GM12878 (cell line): ENCODE measurements at regions not wholly inside any gene's neighbourhood (a gene's known extent, or its start where the extent isn't known, plus 50 kb on each side); places are given as distances from the start of the nearest gene placed in this dataset.

Experiments used
- ATAC-seq: fragments of 200-7000 bp; cut with Tn5 transposase; 3 replicates; pipeline ENCODE4 v1.9.1; 2020; ENCODE audit warnings: mild to moderate bottlenecking, moderate library complexity
- BruUV-seq: library from RNA; stranded (reverse); fragments of 400-500 nt; replicated peaks from 2 replicates; lab custom pipeline; 2021; lab: Mats Ljungman, UMichigan
- CTCF ChIA-PET: fragments of 300-600 bp; sonication (Branson Sonifier 250); formaldehyde crosslinking; extraction: SDS; loops from one replicate; lab custom pipeline; 2021; ENCODE audit warnings: inconsistent platforms; lab: Yijun Ruan, JAX
- POLR2A ChIA-PET: fragments of 350-600 bp; formaldehyde crosslinking; extraction: SDS; loops from one replicate; lab custom pipeline; 2021; ENCODE audit warnings: inconsistent platforms; lab: Charles Lee
- RAD21 ChIA-PET: fragments of 300-600 bp; sonication (Branson Sonifier 250); formaldehyde crosslinking; loops from one replicate; lab custom pipeline; 2023; ENCODE audit warnings: antibody characterized with exemption; ENCODE audit not compliant: unreplicated experiment; lab: Charles Lee
- SMC1A ChIA-PET: fragments of 300-600 bp; sonication (Branson Sonifier 250); formaldehyde crosslinking; loops from one replicate; lab custom pipeline; 2023; ENCODE audit not compliant: unreplicated experiment, uncharacterized antibody; lab: Charles Lee
- DNase-seq: peaks from one replicate; pipeline ENCODE4 v3.0.0-alpha.2; 2011; ENCODE audit warnings: low read depth, low spot score
- FAIRE-seq: peaks from 3 replicates; lab custom pipeline; 2011; peaks lifted over from hg19 to GRCh38; lab: Jason Lieb, UNC
- H2AFZ ChIP-seq: 2 replicates; pipeline ENCODE4 v1.6.0; 2011; ENCODE audit warnings: low read depth, low read length, control low read depth; ENCODE audit not compliant: control insufficient read depth
- H3K27ac ChIP-seq: 2 replicates; pipeline ENCODE4 v1.5.1; 2011; ENCODE audit warnings: control low read depth; ENCODE audit not compliant: control insufficient read depth, insufficient read depth
- H3K27me3 ChIP-seq, 2 experiments: replicated peaks in 1 of 2; 2 replicates each; pipeline versions ENCODE4 v1.6.0 to v1.6.1; 2011; ENCODE audit warnings: low read length in 1 of 2; ENCODE audit not compliant: control insufficient read depth in 2 of 2, insufficient read depth in 2 of 2
- H3K36me3 ChIP-seq, 2 experiments: 2 replicates each; pipeline ENCODE4 v1.5.1; 2011; ENCODE audit warnings: low read length in 1 of 2; ENCODE audit not compliant: control insufficient read depth in 2 of 2, insufficient read depth in 2 of 2
- H3K4me1 ChIP-seq: 2 replicates; pipeline ENCODE4 v1.6.1; 2011; ENCODE audit warnings: mild to moderate bottlenecking, low read length, moderate library complexity, mixed read lengths; ENCODE audit not compliant: control insufficient read depth, insufficient read depth
- H3K4me2 ChIP-seq: 2 replicates; pipeline ENCODE4 v1.6.0; 2011; ENCODE audit warnings: control low read depth; ENCODE audit not compliant: control insufficient read depth, insufficient read depth
- H3K4me3 ChIP-seq: fragments of 200-600 bp; sonication (generic); 2 replicates; pipeline ENCODE4 v1.5.1; 2016
- H3K79me2 ChIP-seq: 2 replicates; pipeline ENCODE4 v1.6.0; 2011; ENCODE audit warnings: low read length; ENCODE audit not compliant: control insufficient read depth, insufficient read depth
- H3K9ac ChIP-seq: 2 replicates; pipeline ENCODE4 v1.8.0; 2011; ENCODE audit warnings: low read length, control low read depth, mixed read lengths; ENCODE audit not compliant: control insufficient read depth, insufficient read depth
- H3K9me3 ChIP-seq: replicated peaks from 3 replicates; pipeline ENCODE4 v1.5.1; 2011; ENCODE audit warnings: mild to moderate bottlenecking, low read length; ENCODE audit not compliant: control insufficient read depth, insufficient read depth
- H4K20me1 ChIP-seq: 2 replicates; pipeline ENCODE4 v1.6.0; 2011; ENCODE audit not compliant: control insufficient read depth, insufficient read depth
- BMI1 ChIP-seq: fragments of 450-650 bp; IDR thresholded peaks from 2 replicates; pipeline ENCODE4 v1.6.1; 2016; ENCODE audit warnings: mild to moderate bottlenecking, moderate library complexity, borderline replicate concordance
- MAX ChIP-seq: IDR thresholded peaks from 2 replicates; pipeline ENCODE4 v1.6.1; 2012; ENCODE audit warnings: low read depth, low read length, improper control_type of control experiment
- NRF1 ChIP-seq: conservative IDR thresholded peaks from 2 replicates; pipeline ENCODE4 v1.6.1; 2011; ENCODE audit warnings: mild to moderate bottlenecking, low read depth, low read length, improper control_type of control experiment
- SMC3 ChIP-seq: IDR thresholded peaks from 2 replicates; pipeline ENCODE4 v1.6.1; 2011; ENCODE audit warnings: low read length, improper control_type of control experiment, borderline replicate concordance
- ZSCAN29 ChIP-seq: fragments of 450-650 bp; IDR thresholded peaks from 2 replicates; pipeline ENCODE4 v1.6.1; 2017; ENCODE audit warnings: mild to moderate bottlenecking, moderate library complexity
- WGBS: methylation state at CpG from one replicate; pipeline ENCODE4 v1.1.6; 2016; ENCODE audit warnings: low lambda C conversion rate; ENCODE audit not compliant: insufficient replicate concordance, insufficient coverage; ENCODE audit errors: missing lambda C conversion rate; 5-methylcytosine and 5-hydroxymethylcytosine counted together
- in situ Hi-C: fragments of 300-500 bp; cut with MboI; formaldehyde crosslinking; loops from 9 replicates; pipeline ENCODE4 v1.14.3; 2018; ENCODE audit warnings: mixed read lengths
- intact Hi-C: fragments of 100-400 bp; cut with micrococcal nuclease; formaldehyde crosslinking; loops from one replicate; pipeline ENCODE4 v1.14.2; 2022; ENCODE audit not compliant: unreplicated experiment

GRCh38 chr5:175146733-175147132 is 297.2 kb downstream of the DRD1 start (continued):
- no peak for TF ChIP-seq ZSCAN29
- no peak for TF ChIP-seq MAX
- TF ChIP-seq SMC3, result no peak

GRCh38 chr5:175141421-175141820 is 302.6 kb downstream of the DRD1 start:
- H3K4me2 ChIP-seq, result no peak overlapping the region
- no peaks in the 10 kb centered on the region for H3K27me3 ChIP-seq
- ChIA-PET SMC1A (no interaction called here), CTCF (no interaction called here), RAD21 (no interaction called here), POLR2A (no interaction called here)
- no TSS peak for BruUV-seq
- H3K4me1 ChIP-seq, result no peaks in the 10 kb centered on the region
- no peaks in the 10 kb centered on the region for H3K36me3 ChIP-seq
- H3K4me3 ChIP-seq, result no peak overlapping the region
- no peak overlapping the region for H3K27ac ChIP-seq
- WGBS, result 6% methylated on average over 1 of the region's 1 CpG
- intact Hi-C loops, result no loop called here
- H2AFZ ChIP-seq, result no peak overlapping the region
- H4K20me1 ChIP-seq, result no peaks in the 10 kb centered on the region
- in situ Hi-C loops, result no loop called here
- H3K9me3 ChIP-seq, result no peaks in the 10 kb centered on the region
- DNase-seq, result no peak
- FAIRE-seq, result no peak
- TF ChIP-seq NRF1, result no peak
- no peak for ATAC-seq
- no peaks in the 10 kb centered on the region for H3K79me2 ChIP-seq
- H3K9ac ChIP-seq, result no peak overlapping the region

GRCh38 chr5:175133185-175133584 is 310.8 kb downstream of the DRD1 start:
- FAIRE-seq (no peak), DNase-seq (no peak), ATAC-seq (no peak)
- intact Hi-C loops, result no loop called here
- Histone ChIP-seq H3K27me3 (no peaks in the 10 kb centered on the region), H3K79me2 (no peaks in the 10 kb centered on the region), H3K9ac (no peak overlapping the region), H3K4me2 (no peak overlapping the region), H4K20me1 (no peaks in the 10 kb centered on the region), H3K9me3 (no peaks in the 10 kb centered on the region), H2AFZ (no peak overlapping the region), H3K27ac (no peak overlapping the region), H3K4me1 (no peaks in the 10 kb centered on the region), H3K4me3 (no peak overlapping the region), H3K36me3 (no peaks in the 10 kb centered on the region)
- BruUV-seq, result no TSS peak
- in situ Hi-C loops, result no loop called here
- WGBS, result 25% methylated on average over 5 of the region's 5 CpGs
- ChIA-PET CTCF (no interaction called here), RAD21 (no interaction called here), POLR2A (no interaction called here), SMC1A (no interaction called here)
- no peak for TF ChIP-seq BMI1
